ENCODE measurements at regions not wholly inside any gene's neighbourhood (a gene's known extent, or its start where the extent isn't known, plus 50 kb on each side); places are given as distances from the start of the nearest gene placed in this dataset.
"Not testable (repeated sequence)": the region's sequence is repeated elsewhere in the genome, so short reads cannot be mapped to it uniquely, and the experiment has no call there.

GRCh38 chr6:103862297-103862696 lies 997.4 kb downstream of the HACE1 start:
- Histone ChIP-seq H3K36me3 (ENCODE audit: control insufficient read depth, insufficient read depth, low read length) (no peaks in the 10 kb centered on the region), H3K27ac (ENCODE audit: low read depth, low read length) (no peak overlapping the region), H3K9ac (ENCODE audit: low read length) (no peak overlapping the region), H3K27me3 (ENCODE audit: control insufficient read depth, insufficient read depth, low read length) (no peaks in the 10 kb centered on the region), H3K4me1 (ENCODE audit: control insufficient read depth, insufficient read depth, low read length) (no peaks in the 10 kb centered on the region), H3K4me3 (ENCODE audit: low read depth, low read length) (no peak overlapping the region), H3K9me3 (ENCODE audit: control insufficient read depth, insufficient read depth, low read depth, low read length) (no peaks in the 10 kb centered on the region)

DNA sequence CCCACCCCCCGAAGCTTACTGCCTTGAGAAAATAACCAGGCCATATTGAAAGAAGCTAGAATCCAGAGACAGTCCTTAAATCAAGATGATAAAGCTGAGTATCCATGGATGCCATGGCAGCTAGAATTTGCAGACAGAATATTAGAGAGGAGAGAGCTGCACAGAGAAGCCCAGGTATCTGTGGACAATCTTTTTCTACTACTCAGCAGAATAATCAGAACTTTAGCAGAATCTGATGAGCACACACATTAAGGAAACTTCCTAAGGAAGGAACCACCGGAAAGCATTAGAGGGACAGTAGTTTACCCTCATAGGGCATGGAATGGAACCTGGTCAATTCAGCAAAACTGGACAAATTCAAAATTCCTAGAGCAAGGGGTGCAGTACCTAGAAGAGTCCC lies 1001.7 kb downstream of the HACE1 start:
- no peaks in the 10 kb centered on the region for H3K4me1 ChIP-seq (ENCODE audit: control insufficient read depth, insufficient read depth, low read length)
- no peaks in the 10 kb centered on the region for H3K36me3 ChIP-seq (ENCODE audit: control insufficient read depth, insufficient read depth, low read length)
- H3K27ac ChIP-seq (ENCODE audit: low read depth, low read length), result no peak overlapping the region
- H3K4me3 ChIP-seq (ENCODE audit: low read depth, low read length), result no peak overlapping the region
- H3K9ac ChIP-seq (ENCODE audit: low read length), result no peak overlapping the region
- H3K27me3 ChIP-seq (ENCODE audit: control insufficient read depth, insufficient read depth, low read length), result no peaks in the 10 kb centered on the region
- no peaks in the 10 kb centered on the region for H3K9me3 ChIP-seq (ENCODE audit: control insufficient read depth, insufficient read depth, low read depth, low read length)

DNA sequence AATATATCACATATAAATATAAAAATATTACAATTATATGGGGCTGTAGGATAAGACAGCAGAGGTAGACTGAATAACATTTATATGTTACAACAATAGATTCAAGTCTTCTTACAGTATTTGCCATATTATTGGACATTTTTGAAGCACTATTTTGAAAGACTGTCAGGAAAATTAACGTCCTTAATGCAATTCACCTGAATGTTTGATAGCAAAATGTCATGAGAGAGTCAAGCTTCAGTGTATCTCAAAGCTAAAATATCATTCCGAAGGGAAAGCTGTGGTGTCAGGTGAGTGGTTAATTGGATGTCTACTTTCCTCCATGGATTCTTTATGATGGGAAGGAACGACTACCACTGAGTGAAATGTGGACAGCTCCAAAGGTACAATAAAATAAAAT lies 1004.0 kb downstream of the HACE1 start:
- Histone ChIP-seq H3K36me3 (ENCODE audit: control insufficient read depth, insufficient read depth, low read length) (no peaks in the 10 kb centered on the region), H3K4me3 (ENCODE audit: low read depth, low read length) (no peak overlapping the region), H3K4me1 (ENCODE audit: control insufficient read depth, insufficient read depth, low read length) (no peaks in the 10 kb centered on the region), H3K9me3 (ENCODE audit: control insufficient read depth, insufficient read depth, low read depth, low read length) (no peaks in the 10 kb centered on the region), H3K27me3 (ENCODE audit: control insufficient read depth, insufficient read depth, low read length) (no peaks in the 10 kb centered on the region), H3K9ac (ENCODE audit: low read length) (no peak overlapping the region), H3K27ac (ENCODE audit: low read depth, low read length) (no peak overlapping the region)

DNA sequence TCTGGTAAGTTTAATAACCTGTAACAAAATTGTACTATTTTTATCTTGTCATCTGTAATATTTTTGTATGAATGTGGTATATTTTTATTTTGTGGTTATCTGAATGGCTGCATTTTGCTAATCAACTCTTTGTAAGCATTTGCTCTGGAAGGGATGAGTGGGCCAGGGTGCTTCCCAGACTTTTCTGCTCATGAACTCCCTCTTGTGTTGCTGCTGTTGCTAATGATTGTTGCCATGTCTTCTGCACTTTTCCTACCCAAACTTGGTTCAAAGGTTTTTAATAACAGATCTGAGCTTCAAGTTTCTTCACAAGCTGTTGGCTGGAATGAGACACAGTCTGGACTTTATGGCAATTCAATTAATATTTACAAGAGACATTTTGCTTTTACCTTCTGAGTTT lies 1005.7 kb downstream of the HACE1 start:
- Histone ChIP-seq H3K36me3 (ENCODE audit: control insufficient read depth, insufficient read depth, low read length) (no peaks in the 10 kb centered on the region), H3K4me3 (ENCODE audit: low read depth, low read length) (no peak overlapping the region), H3K9me3 (ENCODE audit: control insufficient read depth, insufficient read depth, low read depth, low read length) (no peaks in the 10 kb centered on the region), H3K27ac (ENCODE audit: low read depth, low read length) (no peak overlapping the region), H3K9ac (ENCODE audit: low read length) (no peak overlapping the region), H3K4me1 (ENCODE audit: control insufficient read depth, insufficient read depth, low read length) (no peaks in the 10 kb centered on the region), H3K27me3 (ENCODE audit: control insufficient read depth, insufficient read depth, low read length) (no peaks in the 10 kb centered on the region)

GRCh38 chr6:103838457-103838856 lies 1021.3 kb downstream of the HACE1 start:
- Histone ChIP-seq H3K9ac (ENCODE audit: low read length) (no peak overlapping the region), H3K27ac (ENCODE audit: low read depth, low read length) (no peak overlapping the region), H3K4me3 (ENCODE audit: low read depth, low read length) (no peak overlapping the region), H3K36me3 (ENCODE audit: control insufficient read depth, insufficient read depth, low read length) (no peaks in the 10 kb centered on the region), H3K27me3 (ENCODE audit: control insufficient read depth, insufficient read depth, low read length) (no peaks in the 10 kb centered on the region), H3K4me1 (ENCODE audit: control insufficient read depth, insufficient read depth, low read length) (no peaks in the 10 kb centered on the region), H3K9me3 (ENCODE audit: control insufficient read depth, insufficient read depth, low read depth, low read length) (no peaks in the 10 kb centered on the region)

GRCh38 chr6:103826209-103826608 lies 1033.5 kb downstream of the HACE1 start:
- Histone ChIP-seq H3K4me1 (ENCODE audit: control insufficient read depth, insufficient read depth, low read length) (no peaks in the 10 kb centered on the region), H3K4me3 (ENCODE audit: low read depth, low read length) (no peak overlapping the region), H3K9me3 (ENCODE audit: control insufficient read depth, insufficient read depth, low read depth, low read length) (no peaks in the 10 kb centered on the region), H3K9ac (ENCODE audit: low read length) (no peak overlapping the region), H3K36me3 (ENCODE audit: control insufficient read depth, insufficient read depth, low read length) (no peaks in the 10 kb centered on the region), H3K27me3 (ENCODE audit: control insufficient read depth, insufficient read depth, low read length) (no peaks in the 10 kb centered on the region), H3K27ac (ENCODE audit: low read depth, low read length) (no peak overlapping the region)

GRCh38 chr6:103820148-103820547 lies 1039.6 kb downstream of the HACE1 start:
- no peak overlapping the region for H3K4me3 ChIP-seq (ENCODE audit: low read depth, low read length)
- H3K9ac ChIP-seq (ENCODE audit: low read length), result no peak overlapping the region
- no peak overlapping the region for H3K27ac ChIP-seq (ENCODE audit: low read depth, low read length)
- no peaks in the 10 kb centered on the region for H3K36me3 ChIP-seq (ENCODE audit: control insufficient read depth, insufficient read depth, low read length)
- H3K9me3 ChIP-seq (ENCODE audit: control insufficient read depth, insufficient read depth, low read depth, low read length), result no peaks in the 10 kb centered on the region
- no peaks in the 10 kb centered on the region for H3K4me1 ChIP-seq (ENCODE audit: control insufficient read depth, insufficient read depth, low read length)
- H3K27me3 ChIP-seq (ENCODE audit: control insufficient read depth, insufficient read depth, low read length), result no peaks in the 10 kb centered on the region

- no peaks in the 10 kb centered on the region for H3K4me1 ChIP-seq (ENCODE audit: control insufficient read depth, insufficient read depth, low read length)
- no peak overlapping the region for H3K9ac ChIP-seq (ENCODE audit: low read length)
- H3K4me3 ChIP-seq (ENCODE audit: low read depth, low read length), result no peak overlapping the region
- H3K9me3 ChIP-seq (ENCODE audit: control insufficient read depth, insufficient read depth, low read depth, low read length), result no peaks in the 10 kb centered on the region
- no peaks in the 10 kb centered on the region for H3K36me3 ChIP-seq (ENCODE audit: control insufficient read depth, insufficient read depth, low read length)
- H3K27ac ChIP-seq (ENCODE audit: low read depth, low read length), result no peak overlapping the region
- H3K27me3 ChIP-seq (ENCODE audit: control insufficient read depth, insufficient read depth, low read length), result no peaks in the 10 kb centered on the region
Observed at GRCh38 chr6:103819509-103819908, 1040.2 kb downstream of the HACE1 start.

DNA sequence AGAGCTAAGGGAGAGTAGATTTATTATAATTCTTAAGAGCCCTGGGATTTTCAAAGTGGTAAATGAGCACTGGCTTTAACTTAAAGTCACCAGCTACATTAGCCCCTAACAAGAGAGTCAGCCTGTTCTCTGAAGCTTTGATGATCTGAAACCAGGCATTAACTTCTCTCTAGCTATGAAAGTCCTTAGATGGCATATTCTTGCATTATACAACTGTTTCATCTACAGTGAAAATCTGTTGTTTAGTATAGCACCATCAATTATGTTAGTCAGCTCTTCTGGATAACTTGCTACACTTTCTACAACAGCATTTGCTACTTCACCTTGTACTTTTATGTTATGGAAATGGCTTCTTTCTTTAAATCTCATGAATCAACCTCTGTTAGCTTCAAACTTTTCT lies 1046.7 kb downstream of the HACE1 start:
- no peaks in the 10 kb centered on the region for H3K36me3 ChIP-seq (ENCODE audit: control insufficient read depth, insufficient read depth, low read length)
- H3K4me3 ChIP-seq (ENCODE audit: low read depth, low read length), result no peak overlapping the region
- H3K9me3 ChIP-seq (ENCODE audit: control insufficient read depth, insufficient read depth, low read depth, low read length), result no peaks in the 10 kb centered on the region
- no peak overlapping the region for H3K9ac ChIP-seq (ENCODE audit: low read length)
- H3K4me1 ChIP-seq (ENCODE audit: control insufficient read depth, insufficient read depth, low read length), result no peaks in the 10 kb centered on the region
- H3K27me3 ChIP-seq (ENCODE audit: control insufficient read depth, insufficient read depth, low read length), result no peaks in the 10 kb centered on the region
- no peak overlapping the region for H3K27ac ChIP-seq (ENCODE audit: low read depth, low read length)

DNA sequence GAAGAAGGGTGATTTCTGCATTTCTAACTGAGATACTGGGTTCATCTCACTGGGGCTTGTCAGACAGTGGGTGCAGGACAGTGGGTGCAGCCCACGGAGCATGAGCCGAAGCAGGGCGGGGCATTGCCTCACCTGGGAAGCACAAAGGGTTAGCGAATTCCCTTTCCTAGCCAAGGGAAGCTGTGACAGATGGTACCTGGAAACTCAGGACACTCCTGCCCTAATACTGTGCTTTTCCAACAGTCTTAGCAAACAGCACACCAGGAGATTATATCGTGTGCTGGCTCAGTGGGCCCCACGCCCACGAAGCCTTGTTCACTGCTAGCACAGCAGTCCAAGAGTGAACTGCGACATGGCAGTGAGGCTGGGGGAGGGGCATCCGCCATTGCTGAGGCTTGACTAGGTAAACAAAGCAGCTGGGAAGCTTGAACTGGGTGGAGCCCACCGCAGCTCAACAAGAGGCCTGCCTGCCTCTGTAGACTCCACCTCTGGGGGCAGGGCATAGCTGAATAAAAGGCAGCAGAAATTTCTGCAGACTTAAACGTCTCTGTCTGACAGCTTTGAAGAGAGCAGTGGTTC lies 1057.7 kb downstream of the HACE1 start:
- H3K36me3 ChIP-seq (ENCODE audit: control insufficient read depth, insufficient read depth, low read length); H3K9me3 ChIP-seq (ENCODE audit: control insufficient read depth, insufficient read depth, low read depth, low read length); H3K27ac ChIP-seq (ENCODE audit: low read depth, low read length); H3K4me3 ChIP-seq (ENCODE audit: low read depth, low read length); H3K4me1 ChIP-seq (ENCODE audit: control insufficient read depth, insufficient read depth, low read length); H3K9ac ChIP-seq (ENCODE audit: low read length); H3K27me3 ChIP-seq (ENCODE audit: control insufficient read depth, insufficient read depth, low read length): not testable (repeated sequence)

DNA sequence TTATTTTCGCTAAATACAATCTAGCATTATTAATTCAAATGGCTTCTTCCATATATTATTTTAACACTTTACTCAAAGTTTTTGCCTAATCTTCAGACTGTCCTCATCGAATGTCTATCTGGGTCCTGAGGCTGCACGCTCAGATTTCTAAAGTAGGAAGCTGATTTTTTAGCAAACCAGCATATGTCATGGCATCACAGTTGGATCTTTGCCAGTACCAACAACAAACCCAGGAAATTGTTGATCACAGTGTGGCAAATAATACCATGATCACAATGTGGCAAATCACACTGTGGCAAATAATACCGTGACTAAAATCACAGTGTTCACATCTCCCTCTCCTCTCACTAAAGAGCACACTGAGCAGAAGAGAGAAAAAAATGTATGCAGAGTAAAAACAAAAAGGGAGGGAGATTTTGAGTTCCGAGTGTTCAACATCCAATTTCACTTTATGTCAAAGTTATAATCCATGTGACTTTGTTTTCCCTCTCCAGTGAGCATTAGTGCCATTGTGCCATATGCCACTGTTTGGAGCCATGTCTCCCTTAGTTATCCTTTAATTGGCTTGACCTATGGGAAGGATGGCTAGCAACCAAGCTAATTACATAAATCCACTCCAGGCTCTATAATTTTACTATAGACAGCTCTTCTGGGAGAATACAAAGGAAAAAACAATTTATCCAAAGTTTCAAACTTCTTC lies 1059.6 kb downstream of the HACE1 start:
- no peaks in the 10 kb centered on the region for H3K27me3 ChIP-seq (ENCODE audit: control insufficient read depth, insufficient read depth, low read length)
- H3K36me3 ChIP-seq (ENCODE audit: control insufficient read depth, insufficient read depth, low read length), result no peaks in the 10 kb centered on the region
- no peaks in the 10 kb centered on the region for H3K4me1 ChIP-seq (ENCODE audit: control insufficient read depth, insufficient read depth, low read length)
- H3K9ac ChIP-seq (ENCODE audit: low read length), result no peak overlapping the region
- H3K4me3 ChIP-seq (ENCODE audit: low read depth, low read length), result no peak overlapping the region
- H3K9me3 ChIP-seq (ENCODE audit: control insufficient read depth, insufficient read depth, low read depth, low read length), result no peaks in the 10 kb centered on the region
- H3K27ac ChIP-seq (ENCODE audit: low read depth, low read length), result no peak overlapping the region

Measured in HUES6 (cell line).